ENCODE measurements at regions not wholly inside any gene's neighbourhood (a gene's known extent, or its start where the extent isn't known, plus 50 kb on each side); places are given as distances from the start of the nearest gene placed in this dataset.
A peak's percentile ranks its signal among the peaks of the same experiment; 100 is the strongest.

DNA sequence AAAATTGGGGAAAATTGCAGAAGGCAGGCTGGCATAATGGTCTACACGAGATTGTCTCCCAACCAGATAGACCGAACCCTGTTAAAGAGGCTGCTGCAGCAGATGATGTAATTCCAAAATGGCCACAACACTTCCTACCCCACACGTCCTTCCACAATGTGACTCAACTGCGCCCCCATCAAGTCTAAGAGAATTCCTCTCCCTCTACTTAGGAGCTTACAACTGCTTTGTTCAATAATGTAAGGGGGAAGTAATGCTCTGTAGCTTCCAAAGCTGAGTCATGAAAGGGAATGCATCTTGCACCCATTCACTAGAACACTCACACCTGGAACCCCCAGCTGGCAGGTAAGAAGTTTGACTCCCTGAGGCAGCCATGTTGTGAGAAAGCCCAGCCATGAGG is 117.8 kb upstream of the IRS2 start:
- TF ChIP-seq, protein P1, sequence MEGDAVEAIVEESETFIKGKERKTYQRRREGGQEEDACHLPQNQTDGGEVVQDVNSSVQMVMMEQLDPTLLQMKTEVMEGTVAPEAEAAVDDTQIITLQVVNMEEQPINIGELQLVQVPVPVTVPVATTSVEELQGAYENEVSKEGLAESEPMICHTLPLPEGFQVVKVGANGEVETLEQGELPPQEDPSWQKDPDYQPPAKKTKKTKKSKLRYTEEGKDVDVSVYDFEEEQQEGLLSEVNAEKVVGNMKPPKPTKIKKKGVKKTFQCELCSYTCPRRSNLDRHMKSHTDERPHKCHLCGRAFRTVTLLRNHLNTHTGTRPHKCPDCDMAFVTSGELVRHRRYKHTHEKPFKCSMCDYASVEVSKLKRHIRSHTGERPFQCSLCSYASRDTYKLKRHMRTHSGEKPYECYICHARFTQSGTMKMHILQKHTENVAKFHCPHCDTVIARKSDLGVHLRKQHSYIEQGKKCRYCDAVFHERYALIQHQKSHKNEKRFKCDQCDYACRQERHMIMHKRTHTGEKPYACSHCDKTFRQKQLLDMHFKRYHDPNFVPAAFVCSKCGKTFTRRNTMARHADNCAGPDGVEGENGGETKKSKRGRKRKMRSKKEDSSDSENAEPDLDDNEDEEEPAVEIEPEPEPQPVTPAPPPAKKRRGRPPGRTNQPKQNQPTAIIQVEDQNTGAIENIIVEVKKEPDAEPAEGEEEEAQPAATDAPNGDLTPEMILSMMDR (conservative IDR thresholded peaks at IDR 0.05; ENCODE audit: control insufficient read depth, insufficient read depth, low read depth, low read length), result no peak
- H3K4me3 ChIP-seq (ENCODE audit: control insufficient read depth, low read depth, low read length), result no peak overlapping the region
- DNase-seq (ENCODE audit: low read depth), result peak; percentile 21

DNA sequence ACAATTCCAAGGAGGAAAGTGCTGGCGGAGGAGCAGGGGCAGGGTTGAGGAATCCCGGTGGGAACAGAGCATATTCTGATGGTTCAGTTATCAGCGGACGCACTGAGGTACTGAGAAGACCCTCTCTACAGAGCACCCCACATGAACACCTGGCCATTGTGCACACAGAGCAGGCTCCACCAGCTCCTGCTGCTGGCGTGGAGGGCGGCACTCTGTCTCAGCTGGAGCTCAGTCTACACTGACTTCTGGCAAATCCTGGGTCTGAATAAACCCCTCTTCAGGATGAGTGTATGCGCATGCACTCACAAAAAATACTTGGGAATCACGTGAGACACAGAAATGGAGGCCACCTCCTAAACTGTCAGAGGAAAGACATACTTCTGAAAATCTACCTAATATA is 114.4 kb upstream of the IRS2 start:
- H3K4me3 ChIP-seq (ENCODE audit: control insufficient read depth, low read depth, low read length), result no peak overlapping the region
- DNase-seq (ENCODE audit: low read depth), result no peak
- TF ChIP-seq, protein P1 (conservative IDR thresholded peaks at IDR 0.05; ENCODE audit: control insufficient read depth, insufficient read depth, low read depth, low read length), result no peak

DNA sequence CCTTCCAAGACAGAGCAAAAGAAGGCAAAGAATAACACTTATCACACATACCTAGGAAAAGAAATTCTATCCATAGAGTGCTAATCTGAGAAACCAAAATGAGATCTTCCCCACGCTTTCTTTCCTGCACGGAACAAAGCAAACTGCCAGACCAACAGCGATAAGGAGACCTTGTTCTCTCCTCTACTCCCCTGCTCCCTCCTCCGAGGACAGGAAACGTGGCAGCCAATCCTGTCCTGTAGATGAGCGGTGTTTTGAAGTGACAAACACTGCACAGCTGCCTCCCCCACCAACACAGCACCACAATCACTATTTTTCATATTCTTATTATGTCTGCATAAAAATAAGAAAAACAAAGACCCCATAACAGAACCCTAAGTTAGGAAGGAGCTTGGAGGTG is 113.9 kb upstream of the IRS2 start:
- TF ChIP-seq, protein P1 (conservative IDR thresholded peaks at IDR 0.05; ENCODE audit: control insufficient read depth, insufficient read depth, low read depth, low read length), result no peak
- H3K4me3 ChIP-seq (ENCODE audit: control insufficient read depth, low read depth, low read length), result no peak overlapping the region
- no peak for DNase-seq (ENCODE audit: low read depth)

DNA sequence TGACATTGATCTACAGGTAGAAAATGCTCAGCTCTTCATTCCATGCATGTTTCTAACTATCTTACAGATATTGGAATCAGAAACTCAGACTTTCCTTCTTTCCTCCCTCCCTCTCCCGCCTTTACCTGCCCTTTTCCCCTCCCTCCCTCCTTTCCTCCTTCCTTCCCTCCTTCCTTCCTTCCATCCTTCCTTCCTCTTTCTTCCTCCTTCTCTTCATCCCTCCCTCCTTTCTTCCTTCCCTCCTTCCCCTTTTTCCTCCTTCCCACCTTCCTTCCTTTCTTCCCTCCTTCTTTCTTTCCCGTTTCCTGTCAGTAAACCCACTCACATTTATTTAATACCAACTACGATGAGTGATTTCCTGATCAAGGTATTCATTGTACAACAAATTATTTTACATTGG is 113.4 kb upstream of the IRS2 start:
- TF ChIP-seq, protein P1 (conservative IDR thresholded peaks at IDR 0.05; ENCODE audit: control insufficient read depth, insufficient read depth, low read depth, low read length), result no peak
- no peak for DNase-seq (ENCODE audit: low read depth)
- no peak overlapping the region for H3K4me3 ChIP-seq (ENCODE audit: control insufficient read depth, low read depth, low read length)

DNA sequence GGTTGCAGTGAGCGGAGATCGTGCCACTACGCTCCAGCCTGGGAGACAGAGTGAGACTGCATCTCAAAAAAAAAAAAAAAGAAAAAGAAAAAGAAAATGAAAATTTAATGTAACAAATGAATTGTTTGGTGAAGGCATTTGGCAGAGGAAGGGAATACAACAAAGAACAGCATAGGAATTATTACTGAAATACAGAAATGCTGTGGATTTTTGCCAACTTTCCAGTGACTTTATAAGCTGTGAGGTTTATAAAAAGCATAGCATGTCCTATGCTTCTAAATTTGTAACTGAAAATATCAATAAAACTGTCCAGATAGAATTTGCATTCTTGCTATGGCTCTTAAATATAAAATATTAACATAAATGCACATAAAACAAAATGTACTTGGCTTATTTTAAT is 112.9 kb upstream of the IRS2 start:
- no peak overlapping the region for H3K4me3 ChIP-seq (ENCODE audit: control insufficient read depth, low read depth, low read length)
- DNase-seq (ENCODE audit: low read depth), result no peak
- TF ChIP-seq, protein P1 (conservative IDR thresholded peaks at IDR 0.05; ENCODE audit: control insufficient read depth, insufficient read depth, low read depth, low read length), result no peak

DNA sequence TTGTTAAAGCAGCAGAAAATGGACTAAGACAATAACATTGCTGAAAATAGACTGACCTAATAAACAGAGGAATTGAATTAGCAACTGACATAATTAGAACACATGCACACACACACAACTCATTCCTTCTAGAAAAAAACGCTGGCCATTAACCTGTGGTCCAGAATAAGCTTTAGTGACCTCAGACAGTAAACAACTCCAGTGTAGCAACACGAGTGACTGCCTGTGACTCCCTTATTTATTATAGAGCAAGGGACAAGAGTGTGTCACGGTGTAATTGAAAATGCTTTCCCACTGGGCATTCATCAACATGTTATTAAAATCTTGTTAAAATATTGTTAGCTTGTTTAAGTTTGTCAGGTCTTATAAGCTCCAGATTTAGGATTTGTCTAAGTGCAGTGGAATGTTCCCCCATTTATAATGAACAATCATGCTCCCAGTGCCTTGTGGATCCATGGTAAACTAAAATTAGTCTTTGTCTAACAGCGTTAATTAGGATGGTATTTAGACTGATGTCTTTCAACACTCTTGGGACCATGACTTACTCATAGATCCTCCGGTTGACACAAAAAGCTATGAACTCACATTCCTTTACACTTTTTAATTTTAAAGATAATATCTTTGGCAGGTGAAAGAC is 111.7 kb upstream of the IRS2 start:
- H3K4me3 ChIP-seq (ENCODE audit: control insufficient read depth, low read depth, low read length), result no peak overlapping the region
- no peak for DNase-seq (ENCODE audit: low read depth)
- TF ChIP-seq, protein P1 (conservative IDR thresholded peaks at IDR 0.05; ENCODE audit: control insufficient read depth, insufficient read depth, low read depth, low read length), result no peak

DNA sequence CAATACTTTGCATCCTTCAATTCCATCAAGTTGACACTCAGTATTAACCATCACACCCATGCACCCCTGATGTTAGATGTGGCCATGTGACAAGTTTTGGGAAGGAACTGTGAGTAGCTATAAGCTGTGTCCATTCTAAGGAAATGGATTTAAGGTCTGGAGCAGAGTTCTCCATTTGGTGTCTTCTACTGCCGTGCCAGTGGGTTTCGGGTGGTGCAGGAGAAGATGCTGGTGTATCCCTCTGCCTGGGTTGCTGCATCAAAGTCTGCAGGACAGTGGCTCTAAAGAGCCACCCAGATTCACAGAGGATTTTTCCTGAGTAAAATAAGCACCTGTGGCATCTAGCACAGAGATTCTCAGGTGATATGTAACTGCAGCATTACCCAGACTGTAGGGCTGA is 105.7 kb upstream of the IRS2 start:
- TF ChIP-seq, protein P1 (conservative IDR thresholded peaks at IDR 0.05; ENCODE audit: control insufficient read depth, insufficient read depth, low read depth, low read length), result no peak
- H3K4me3 ChIP-seq (ENCODE audit: control insufficient read depth, low read depth, low read length), result no peak overlapping the region
- no peak for DNase-seq (ENCODE audit: low read depth)

Data from fibroblast of mammary gland (primary cell).